ENCODE measurements at regions not wholly inside any gene's neighbourhood (a gene's known extent, or its start where the extent isn't known, plus 50 kb on each side); places are given as distances from the start of the nearest gene placed in this dataset.
A peak's percentile ranks its signal among the peaks of the same experiment; 100 is the strongest.

- ATAC-seq, result no peak
- DNase-seq (ENCODE audit: missing footprints), result no peak
- intact Hi-C loops (cut with DNase I), result no loop called here
Measured at GRCh38 chr3:29057326-29057725, 223.5 kb upstream of the RBMS3 start.

DNA sequence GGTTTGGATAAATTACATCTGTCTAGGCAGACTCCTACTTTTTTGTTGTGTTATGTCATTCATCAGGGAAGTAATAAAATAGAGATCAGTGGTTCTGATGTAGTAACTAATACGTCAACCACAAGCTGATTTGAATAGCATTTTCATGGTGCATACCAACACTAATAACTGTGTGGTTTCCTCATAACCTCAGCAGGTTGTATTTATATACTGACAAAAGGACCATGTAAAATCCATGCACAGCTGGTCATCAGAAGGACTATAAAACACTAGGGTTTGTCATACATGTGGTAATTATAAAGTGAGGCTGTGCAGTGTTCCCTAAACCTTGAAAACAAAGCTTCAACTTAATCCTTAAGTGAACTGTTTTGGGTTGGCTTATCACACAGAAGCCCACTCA, 216.8 kb upstream of the RBMS3 start:
- intact Hi-C loops (cut with DNase I), result no loop called here
- ATAC-seq (no peak), DNase-seq (ENCODE audit: missing footprints) (no peak)

DNA sequence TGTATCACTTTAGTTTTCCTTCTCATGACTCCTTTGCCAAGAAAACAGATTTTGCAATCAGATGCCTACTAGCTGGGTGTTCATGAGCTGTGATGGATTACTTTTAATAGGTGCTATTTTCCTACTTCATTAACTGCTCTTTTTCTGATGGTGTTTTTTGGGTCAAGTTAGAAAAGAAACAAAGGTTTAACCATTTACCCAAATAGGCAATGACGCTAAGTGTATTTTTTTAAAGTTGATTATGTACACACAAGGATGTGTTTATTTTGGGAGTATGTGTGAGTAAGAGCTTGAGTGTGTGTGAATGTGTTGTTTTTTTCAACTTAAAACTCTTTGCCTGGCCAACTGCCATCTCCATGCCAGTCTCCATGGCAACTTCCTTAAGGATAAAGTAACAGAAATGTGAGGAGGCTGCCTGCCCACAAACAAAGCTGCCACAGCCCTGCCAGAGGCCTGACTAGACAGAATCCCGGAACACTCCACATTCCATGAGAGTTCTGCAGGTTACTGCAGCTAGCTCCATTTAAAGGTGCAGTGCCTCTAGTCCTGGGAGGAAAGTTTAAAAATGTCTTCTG, 215.6 kb upstream of the RBMS3 start:
- intact Hi-C loops (cut with DNase I), result no loop called here
- ATAC-seq (peak; percentile 80), DNase-seq (ENCODE audit: missing footprints) (peak; percentile 66)

DNA sequence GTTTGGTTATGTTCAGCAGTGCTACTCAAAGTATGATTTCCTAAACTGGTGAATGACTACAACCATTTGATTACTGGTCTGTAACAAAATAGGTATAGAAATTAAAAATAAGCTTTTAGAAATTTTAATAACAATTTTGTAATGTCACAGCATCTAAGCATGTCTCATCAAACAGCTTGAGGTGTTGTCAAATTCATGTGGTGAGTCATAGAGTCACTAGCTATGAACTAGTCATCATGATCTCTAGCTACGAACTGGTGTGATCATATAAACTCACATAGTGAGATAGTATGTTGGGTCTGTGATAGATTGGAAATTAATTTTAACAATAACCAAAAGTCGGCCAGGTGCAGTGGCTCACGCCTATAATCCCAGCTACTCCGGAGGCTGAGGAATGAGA, 213.9 kb upstream of the RBMS3 start:
- ATAC-seq, result no peak
- intact Hi-C loops (cut with DNase I), result no loop called here
- DNase-seq (ENCODE audit: missing footprints), result no peak

DNA sequence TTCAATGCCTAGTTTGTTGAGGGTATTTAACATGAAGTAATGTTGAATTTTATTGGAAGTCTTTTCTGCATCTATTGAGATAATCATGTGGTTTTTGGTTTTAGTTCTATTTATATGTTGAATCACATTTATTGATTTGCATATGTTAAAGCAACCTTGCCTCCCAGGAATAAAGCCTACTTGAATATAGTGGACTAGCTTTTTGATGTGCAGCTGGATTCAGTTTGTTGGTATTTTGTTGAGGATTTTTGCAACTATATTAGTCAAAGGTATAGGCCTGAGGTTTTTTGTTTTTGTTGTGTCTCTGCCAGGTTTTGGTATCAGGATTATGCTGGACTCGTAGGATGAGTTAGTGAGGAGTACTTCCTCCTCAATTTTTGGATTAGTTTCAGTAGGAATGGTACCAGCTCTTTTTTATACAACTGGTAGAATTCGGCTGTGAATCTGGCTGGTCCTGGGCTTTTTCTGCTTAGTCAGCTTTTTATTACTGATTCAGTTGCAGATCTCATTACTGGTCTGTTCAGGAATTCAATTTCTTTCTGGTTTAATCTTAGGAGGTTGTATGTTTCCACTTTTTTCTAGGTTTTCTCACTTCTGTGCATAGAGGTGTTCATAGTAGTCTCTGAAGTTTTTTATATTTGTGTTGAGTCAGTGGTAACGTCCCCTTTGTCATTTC, 209.8 kb upstream of the RBMS3 start:
- intact Hi-C loops (cut with DNase I), result no loop called here
- DNase-seq (ENCODE audit: missing footprints) (no peak), ATAC-seq (no peak)

DNA sequence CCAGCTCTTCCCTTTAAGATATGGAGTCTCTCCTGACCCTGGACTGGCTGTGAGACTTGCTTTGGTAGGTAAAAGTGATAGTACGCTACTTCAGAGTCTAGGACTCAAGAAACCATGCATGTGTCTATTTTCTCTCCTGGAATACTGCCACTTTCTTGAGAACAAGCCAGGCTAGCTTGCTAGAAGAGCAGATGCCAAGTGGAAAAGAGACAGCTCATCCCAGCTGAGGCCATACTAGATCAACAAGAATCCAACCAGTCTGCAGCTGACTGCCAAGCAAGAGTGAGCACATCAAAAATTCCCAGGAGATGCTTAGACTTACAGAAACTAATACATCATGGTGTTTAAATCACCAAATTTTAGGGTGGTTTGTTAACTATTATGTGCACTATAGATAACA, 208.3 kb upstream of the RBMS3 start:
- DNase-seq (ENCODE audit: missing footprints), result no peak
- intact Hi-C loops (cut with DNase I), result no loop called here
- ATAC-seq, result no peak

GRCh38 chr3:29077356-29077755, 203.5 kb upstream of the RBMS3 start:
- ATAC-seq, result no peak
- DNase-seq (ENCODE audit: missing footprints), result no peak
- intact Hi-C loops (cut with DNase I), result no loop called here

- ATAC-seq (no peak), DNase-seq (ENCODE audit: missing footprints) (no peak)
- intact Hi-C loops (cut with DNase I), result no loop called here
Measured at GRCh38 chr3:29079358-29079757, 201.5 kb upstream of the RBMS3 start.

GRCh38 chr3:29080967-29081366, 199.9 kb upstream of the RBMS3 start:
- intact Hi-C loops (cut with DNase I), result no loop called here
- ATAC-seq (no peak), DNase-seq (ENCODE audit: missing footprints) (no peak)

DNA sequence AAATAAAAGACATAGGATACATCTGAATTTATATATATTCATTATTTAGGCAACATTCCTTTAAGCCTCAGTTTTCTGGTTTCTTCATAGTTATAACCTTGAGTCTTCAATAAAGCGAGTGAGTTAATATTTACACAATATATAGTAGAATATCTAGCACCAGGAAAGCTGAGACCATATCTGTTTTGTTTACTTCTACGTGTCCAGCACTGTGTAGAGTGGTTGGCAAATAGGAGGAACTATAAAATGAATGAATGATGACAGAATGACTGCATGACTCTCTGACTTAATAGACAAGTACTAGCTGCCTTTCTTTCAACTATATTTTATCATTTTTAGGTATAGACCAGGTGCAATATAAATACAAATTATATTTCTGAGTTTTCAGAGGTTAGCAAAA, 197.8 kb upstream of the RBMS3 start:
- ATAC-seq (no peak), DNase-seq (ENCODE audit: missing footprints) (no peak)
- intact Hi-C loops (cut with DNase I), result no loop called here

DNA sequence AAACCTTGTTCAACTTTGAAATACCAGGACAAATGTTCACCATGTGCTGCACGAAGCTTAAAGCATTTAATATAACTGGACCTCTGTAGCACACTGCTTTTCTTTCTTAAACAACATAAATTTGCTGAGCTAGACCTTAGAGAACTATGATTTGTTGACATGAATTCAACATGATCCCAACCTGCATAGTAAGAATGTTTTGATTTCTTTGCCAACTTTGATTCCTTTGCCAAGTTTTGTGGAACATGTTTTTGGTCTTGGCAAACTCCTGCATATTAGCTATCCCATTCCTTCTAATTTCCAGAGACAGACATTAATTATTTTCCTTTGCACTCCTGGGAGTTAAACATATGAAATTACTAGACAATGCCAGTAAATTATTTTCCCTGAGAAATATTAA, 197.2 kb upstream of the RBMS3 start:
- intact Hi-C loops (cut with DNase I), result no loop called here
- no peak for DNase-seq (ENCODE audit: missing footprints)
- no peak for ATAC-seq

- ATAC-seq (no peak), DNase-seq (ENCODE audit: missing footprints) (no peak)
- intact Hi-C loops (cut with DNase I), result no loop called here
Measured at GRCh38 chr3:29088579-29088978, 192.3 kb upstream of the RBMS3 start.

- no peak for ATAC-seq
- no peak for DNase-seq (ENCODE audit: missing footprints)
- intact Hi-C loops (cut with DNase I), result no loop called here
Measured at GRCh38 chr3:29090912-29091597, 189.8 kb upstream of the RBMS3 start.

- intact Hi-C loops (cut with DNase I), result no loop called here
- ATAC-seq (no peak), DNase-seq (ENCODE audit: missing footprints) (no peak)
Measured at GRCh38 chr3:29091599-29092189, 189.2 kb upstream of the RBMS3 start.

- DNase-seq (ENCODE audit: missing footprints) (no peak), ATAC-seq (no peak)
- intact Hi-C loops (cut with DNase I), result no loop called here
Measured at GRCh38 chr3:29092348-29092747, 188.5 kb upstream of the RBMS3 start.

DNA sequence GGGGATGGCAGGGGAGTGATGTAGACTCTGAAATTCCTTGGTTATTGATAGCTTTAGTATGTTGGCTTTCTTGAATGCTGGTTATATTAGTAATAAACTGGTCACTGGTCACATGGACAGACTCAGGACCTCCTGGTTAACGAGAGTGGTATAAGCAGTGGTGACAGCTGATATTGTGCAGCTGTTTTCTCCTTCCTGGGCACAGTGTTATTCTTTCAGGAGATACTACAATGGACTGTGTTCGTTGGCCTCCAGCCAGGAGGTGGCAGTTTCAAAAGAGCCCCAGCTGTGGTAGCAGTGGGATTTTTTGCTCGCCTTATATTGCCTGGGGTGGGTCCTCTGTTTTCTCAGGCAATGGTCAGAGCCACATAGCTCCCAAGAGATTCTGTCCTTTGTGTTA, 181.6 kb upstream of the RBMS3 start:
- DNase-seq (ENCODE audit: missing footprints) (no peak), ATAC-seq (no peak)
- intact Hi-C loops (cut with DNase I), result no loop called here

DNA sequence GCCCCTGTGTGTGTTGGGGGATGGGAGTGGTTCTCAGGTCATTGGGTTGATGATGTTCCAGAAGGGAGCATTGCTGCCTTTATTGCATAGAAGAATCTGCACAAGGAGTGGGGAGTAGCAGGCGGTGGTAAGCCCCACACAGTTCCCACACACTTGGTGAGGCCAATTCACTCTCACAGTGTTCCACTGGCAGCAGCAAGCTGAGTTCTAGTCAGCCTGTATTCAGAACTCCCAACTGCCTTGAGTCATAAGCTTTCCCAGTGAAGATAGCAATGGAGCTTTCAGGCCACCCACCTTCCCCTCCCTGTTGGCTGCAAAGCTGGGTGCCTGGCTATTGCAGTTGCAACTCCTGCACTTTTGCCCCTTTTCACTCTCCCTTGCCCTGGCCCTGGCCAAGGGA, 181.1 kb upstream of the RBMS3 start:
- intact Hi-C loops (cut with DNase I), result no loop called here
- DNase-seq (ENCODE audit: missing footprints) (no peak), ATAC-seq (no peak)

GRCh38 chr3:29100292-29100691, 180.6 kb upstream of the RBMS3 start:
- intact Hi-C loops (cut with DNase I), result no loop called here
- ATAC-seq (no peak), DNase-seq (ENCODE audit: missing footprints) (peak; percentile 53)

DNA sequence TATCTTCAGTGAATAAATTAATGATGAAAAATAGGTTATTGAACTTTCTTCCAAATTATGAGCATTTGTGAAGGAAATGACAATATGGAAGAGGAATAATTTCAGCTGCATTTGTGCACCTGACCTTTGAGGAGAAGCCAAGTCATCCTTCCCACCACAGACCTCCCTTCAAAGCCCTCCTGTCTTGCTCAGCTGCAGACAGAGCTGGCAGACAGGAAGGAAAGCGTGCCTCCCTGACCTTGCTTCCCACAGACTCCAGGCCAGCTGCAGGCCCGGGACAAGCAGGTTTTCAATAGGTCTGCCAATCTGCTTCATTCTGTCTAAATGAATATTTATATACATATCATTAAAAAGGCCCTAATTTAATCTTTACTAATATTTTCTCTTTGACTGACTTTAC, 152.9 kb upstream of the RBMS3 start:
- DNase-seq (ENCODE audit: missing footprints), result no peak
- no peak for ATAC-seq
- intact Hi-C loops (cut with DNase I), result no loop called here

DNA sequence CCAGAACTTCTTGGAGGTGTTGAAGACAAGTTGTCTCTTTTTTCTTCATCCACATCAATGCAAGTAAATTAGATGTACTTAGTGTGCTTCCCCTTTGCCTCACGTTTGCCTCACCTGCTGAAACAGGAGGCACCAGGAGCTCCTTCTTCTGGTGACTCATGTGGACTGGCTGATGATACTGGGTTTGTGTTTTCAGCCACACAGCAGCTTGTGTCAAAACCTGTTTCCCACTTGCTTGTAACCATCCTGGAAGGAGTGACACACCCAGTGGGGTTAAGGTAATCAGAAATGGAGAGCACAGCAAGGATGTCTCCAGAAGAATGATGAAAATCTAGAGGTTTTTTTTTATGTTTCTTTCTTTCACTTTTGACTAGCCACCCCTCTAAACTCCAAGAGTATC, 143.3 kb upstream of the RBMS3 start:
- intact Hi-C loops (cut with DNase I), result no loop called here
- DNase-seq (ENCODE audit: missing footprints) (no peak), ATAC-seq (no peak)
